HAP-1 (cell line): ENCODE measurements at regions not wholly inside any gene's neighbourhood (a gene's known extent, or its start where the extent isn't known, plus 50 kb on each side); places are given as distances from the start of the nearest gene placed in this dataset.

Experiments used
- DNase-seq, 2 experiments: peaks; one replicate each; pipeline ENCODE4 v3.0.0-alpha.2; 2016 to 2020; ENCODE audit warnings: low spot score in 2 of 2
- H3K27me3 ChIP-seq: fragments of 250-450 bp; sonication (Bioruptor Pico); 2 replicates; pipeline ENCODE4 v1.5.1; 2020; ENCODE audit warnings: low read depth, mild to moderate bottlenecking, moderate library complexity
- H3K36me3 ChIP-seq: fragments of 250-450 bp; sonication (Bioruptor Pico); replicated peaks from 2 replicates; pipeline ENCODE4 v1.5.1; 2020; ENCODE audit warnings: mild to moderate bottlenecking
- H3K4me1 ChIP-seq: fragments of 250-450 bp; sonication (Bioruptor Pico); 2 replicates; pipeline ENCODE4 v1.5.1; 2020; ENCODE audit warnings: mild to moderate bottlenecking
- H3K4me3 ChIP-seq: fragments of 250-450 bp; sonication (Bioruptor Pico); 2 replicates; pipeline ENCODE4 v1.5.1; 2020; ENCODE audit warnings: mild to moderate bottlenecking, moderate library complexity
- H3K9me3 ChIP-seq: fragments of 250-450 bp; sonication (Bioruptor Pico); 2 replicates; pipeline ENCODE4 v1.5.1; 2020; ENCODE audit warnings: mild to moderate bottlenecking, moderate library complexity
- in situ Hi-C: fragments of 300-500 bp; cut with MboI; formaldehyde crosslinking; loops from 3 replicates; pipeline ENCODE4 v1.14.3; 2020; ENCODE audit warnings: low sequenced_read_pairs, inconsistent platforms, mixed read lengths

- no peak for DNase-seq
- no peaks in the 10 kb centered on the region for H3K9me3 ChIP-seq
- H3K27me3 ChIP-seq: no peaks in the 10 kb centered on the region
- in situ Hi-C loops: no loop called here
- no peaks in the 10 kb centered on the region for H3K4me1 ChIP-seq
- H3K36me3 ChIP-seq: no peaks in the 10 kb centered on the region
- no peak overlapping the region for H3K4me3 ChIP-seq
Measured at GRCh38 chr13:91135968-91136367, 211.5 kb upstream of the MIR17HG start.

- Histone ChIP-seq H3K4me1 (no peaks in the 10 kb centered on the region), H3K27me3 (no peaks in the 10 kb centered on the region), H3K4me3 (no peak overlapping the region), H3K9me3 (no peaks in the 10 kb centered on the region), H3K36me3 (no peaks in the 10 kb centered on the region)
- DNase-seq: no peak
- in situ Hi-C loops: no loop called here
Measured at GRCh38 chr13:91136806-91137205, 210.7 kb upstream of the MIR17HG start.

- in situ Hi-C loops: no loop called here
- H3K27me3 ChIP-seq: no peaks in the 10 kb centered on the region
- no peaks in the 10 kb centered on the region for H3K36me3 ChIP-seq
Measured at GRCh38 chr13:91139232-91139631, 208.3 kb upstream of the MIR17HG start.

GRCh38 chr13:91141543-91142061, 205.9 kb upstream of the MIR17HG start:
- Histone ChIP-seq H3K27me3 (no peaks in the 10 kb centered on the region), H3K36me3 (no peaks in the 10 kb centered on the region), H3K4me1 (no peaks in the 10 kb centered on the region), H3K9me3 (no peaks in the 10 kb centered on the region), H3K4me3 (no peak overlapping the region)
- DNase-seq: no peak
- in situ Hi-C loops: no loop called here

More at GRCh38 chr13:91139232-91139631, 208.3 kb upstream of the MIR17HG start:
- Histone ChIP-seq H3K4me3 (no peak overlapping the region), H3K9me3 (no peaks in the 10 kb centered on the region), H3K4me1 (no peaks in the 10 kb centered on the region)
- no peak for DNase-seq

GRCh38 chr13:91142572-91142971, 204.9 kb upstream of the MIR17HG start:
- Histone ChIP-seq H3K9me3 (no peaks in the 10 kb centered on the region), H3K36me3 (no peaks in the 10 kb centered on the region), H3K4me1 (no peaks in the 10 kb centered on the region), H3K27me3 (no peaks in the 10 kb centered on the region), H3K4me3 (no peak overlapping the region)
- DNase-seq: no peak
- in situ Hi-C loops: no loop called here

- no peak for DNase-seq
- no peaks in the 10 kb centered on the region for H3K27me3 ChIP-seq
- no peaks in the 10 kb centered on the region for H3K4me1 ChIP-seq
- H3K4me3 ChIP-seq: no peak overlapping the region
- no peaks in the 10 kb centered on the region for H3K9me3 ChIP-seq
- in situ Hi-C loops: no loop called here
- H3K36me3 ChIP-seq: no peaks in the 10 kb centered on the region
Measured at GRCh38 chr13:91144054-91144453, 203.4 kb upstream of the MIR17HG start.

- Histone ChIP-seq H3K4me1 (no peaks in the 10 kb centered on the region), H3K9me3 (no peaks in the 10 kb centered on the region), H3K36me3 (no peaks in the 10 kb centered on the region), H3K27me3 (no peaks in the 10 kb centered on the region), H3K4me3 (no peak overlapping the region)
- no peak for DNase-seq
- in situ Hi-C loops: no loop called here
Measured at GRCh38 chr13:91144486-91144885, 203.0 kb upstream of the MIR17HG start.

- Histone ChIP-seq H3K36me3 (no peaks in the 10 kb centered on the region), H3K27me3 (no peaks in the 10 kb centered on the region), H3K4me3 (no peak overlapping the region), H3K4me1 (no peaks in the 10 kb centered on the region), H3K9me3 (no peaks in the 10 kb centered on the region)
- DNase-seq: no peak
- in situ Hi-C loops: no loop called here
Measured at GRCh38 chr13:91145571-91146205, 201.8 kb upstream of the MIR17HG start.

GRCh38 chr13:91146601-91147000, 200.9 kb upstream of the MIR17HG start:
- H3K36me3 ChIP-seq: no peaks in the 10 kb centered on the region
- in situ Hi-C loops: no loop called here
- no peak for DNase-seq
- no peaks in the 10 kb centered on the region for H3K4me1 ChIP-seq
- H3K27me3 ChIP-seq: no peaks in the 10 kb centered on the region
- no peaks in the 10 kb centered on the region for H3K9me3 ChIP-seq
- H3K4me3 ChIP-seq: no peak overlapping the region

GRCh38 chr13:91148098-91148497, 199.4 kb upstream of the MIR17HG start:
- no peaks in the 10 kb centered on the region for H3K36me3 ChIP-seq
- no peak for DNase-seq
- no peaks in the 10 kb centered on the region for H3K9me3 ChIP-seq
- H3K4me3 ChIP-seq: no peak overlapping the region
- H3K27me3 ChIP-seq: no peaks in the 10 kb centered on the region
- no peaks in the 10 kb centered on the region for H3K4me1 ChIP-seq
- in situ Hi-C loops: no loop called here

- Histone ChIP-seq H3K9me3 (no peaks in the 10 kb centered on the region), H3K4me3 (no peak overlapping the region), H3K4me1 (no peaks in the 10 kb centered on the region), H3K36me3 (no peaks in the 10 kb centered on the region), H3K27me3 (no peaks in the 10 kb centered on the region)
- in situ Hi-C loops: no loop called here
- no peak for DNase-seq
Measured at GRCh38 chr13:91151921-91152320, 195.6 kb upstream of the MIR17HG start.

GRCh38 chr13:91153372-91153771, 194.1 kb upstream of the MIR17HG start:
- Histone ChIP-seq H3K27me3 (peaks cover 6% of the 10 kb centered on the region; the same call in 1 of the 2 replicates), H3K36me3 (no peaks in the 10 kb centered on the region), H3K9me3 (no peaks in the 10 kb centered on the region), H3K4me1 (no peaks in the 10 kb centered on the region), H3K4me3 (no peak overlapping the region)
- in situ Hi-C loops: no loop called here
- DNase-seq: no peak

- peak in 1 of 2 experiments; percentile 16 for DNase-seq
- in situ Hi-C loops: no loop called here
- peaks cover 8% of the 10 kb centered on the region; the same call in 1 of the 2 replicates for H3K27me3 ChIP-seq
- no peaks in the 10 kb centered on the region for H3K36me3 ChIP-seq
- no peaks in the 10 kb centered on the region for H3K9me3 ChIP-seq
- H3K4me3 ChIP-seq: no peak overlapping the region
- no peaks in the 10 kb centered on the region for H3K4me1 ChIP-seq
Measured at GRCh38 chr13:91154558-91155353, 192.7 kb upstream of the MIR17HG start.

- in situ Hi-C loops: no loop called here
- H3K9me3 ChIP-seq: no peaks in the 10 kb centered on the region
- H3K4me1 ChIP-seq: no peaks in the 10 kb centered on the region
- no peak overlapping the region for H3K4me3 ChIP-seq
- no peak for DNase-seq
- peaks cover 11% of the 10 kb centered on the region for H3K27me3 ChIP-seq
- no peaks in the 10 kb centered on the region for H3K36me3 ChIP-seq
Measured at GRCh38 chr13:91155512-91156114, 191.9 kb upstream of the MIR17HG start.
